ENCODE measurements at regions not wholly inside any gene's neighbourhood (a gene's known extent, or its start where the extent isn't known, plus 50 kb on each side); places are given as distances from the start of the nearest gene placed in this dataset.

GRCh38 chr13:111608556-111608955 lies 288.1 kb downstream of the TEX29 start:
- H3K9me3 ChIP-seq (ENCODE audit: low read length): no peaks in the 10 kb centered on the region
- H3K27ac ChIP-seq (ENCODE audit: low read length): no peak overlapping the region
- no peak overlapping the region for H3K4me3 ChIP-seq (ENCODE audit: low read length)
- H3K4me2 ChIP-seq (ENCODE audit: low read length): no peak overlapping the region
- no peaks in the 10 kb centered on the region for H3K9me2 ChIP-seq (ENCODE audit: insufficient read depth, low read length)
- no peaks in the 10 kb centered on the region for H4K20me1 ChIP-seq (ENCODE audit: insufficient read depth)
- H3K27me3 ChIP-seq (ENCODE audit: insufficient read depth, low read depth, low read length): no peaks in the 10 kb centered on the region
- H3K36me3 ChIP-seq (ENCODE audit: insufficient read depth, low read length): no peaks in the 10 kb centered on the region
- TF ChIP-seq POLR2AphosphoS5 (IDR thresholded peaks at IDR 0.05) (no peak), MXI1 (conservative IDR thresholded peaks at IDR 0.05; ENCODE audit: poor library complexity, severe bottlenecking) (no peak), EZH2 (IDR thresholded peaks at IDR 0.05; ENCODE audit: borderline replicate concordance, insufficient read depth, low read length, poor library complexity, severe bottlenecking) (no peak), SMC3 (conservative IDR thresholded peaks at IDR 0.05; ENCODE audit: poor library complexity) (no peak), RAD21 (conservative IDR thresholded peaks at IDR 0.05) (no peak), TAF1 (IDR thresholded peaks at IDR 0.05; ENCODE audit: low read depth) (no peak), REST (IDR thresholded peaks at IDR 0.05; ENCODE audit: borderline replicate concordance) (no peak), CTCF (IDR thresholded peaks at IDR 0.05; ENCODE audit: poor library complexity, severe bottlenecking) (no peak), EP300 (conservative IDR thresholded peaks at IDR 0.05; ENCODE audit: poor library complexity, severe bottlenecking) (no peak)
- H2AFZ ChIP-seq (ENCODE audit: low read depth, low read length): no peak overlapping the region
- no peaks in the 10 kb centered on the region for H3K79me2 ChIP-seq (replicated peaks; ENCODE audit: insufficient read depth, low read length)
- no peak overlapping the region for H3K9ac ChIP-seq (ENCODE audit: low read length)
- no peaks in the 10 kb centered on the region for H3F3A ChIP-seq (ENCODE audit: insufficient read depth, low read length, poor library complexity, severe bottlenecking)

DNA sequence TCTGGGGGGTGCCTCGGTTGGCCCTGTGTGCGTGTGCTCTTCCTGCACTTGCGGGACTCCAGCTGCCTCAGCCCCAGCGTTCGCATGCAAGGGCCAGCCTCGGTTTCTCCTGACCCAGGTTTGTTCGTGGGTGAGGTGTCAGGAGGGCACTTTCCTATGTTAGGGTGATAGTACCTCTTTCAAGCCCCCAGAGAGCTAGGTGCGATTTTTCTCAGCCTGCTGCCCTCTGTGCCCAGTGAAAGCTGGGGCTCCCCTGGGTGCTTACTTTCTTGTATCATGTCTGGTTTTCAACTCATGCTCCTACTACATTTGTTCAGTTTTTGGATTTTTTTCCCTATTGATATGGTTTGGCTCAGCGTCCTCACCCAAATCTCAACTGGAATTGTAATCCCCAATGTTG lies 289.2 kb downstream of the TEX29 start:
- no peaks in the 10 kb centered on the region for H4K20me1 ChIP-seq (ENCODE audit: insufficient read depth)
- H3K4me2 ChIP-seq (ENCODE audit: low read length): no peak overlapping the region
- TF ChIP-seq CTCF (IDR thresholded peaks at IDR 0.05; ENCODE audit: poor library complexity, severe bottlenecking) (no peak), RAD21 (conservative IDR thresholded peaks at IDR 0.05) (no peak), MXI1 (conservative IDR thresholded peaks at IDR 0.05; ENCODE audit: poor library complexity, severe bottlenecking) (no peak), TAF1 (IDR thresholded peaks at IDR 0.05; ENCODE audit: low read depth) (no peak)
- no peaks in the 10 kb centered on the region for H3F3A ChIP-seq (ENCODE audit: insufficient read depth, low read length, poor library complexity, severe bottlenecking)
- H3K9me2 ChIP-seq (ENCODE audit: insufficient read depth, low read length): no peaks in the 10 kb centered on the region
- no peaks in the 10 kb centered on the region for H3K27me3 ChIP-seq (ENCODE audit: insufficient read depth, low read depth, low read length)
- H3K36me3 ChIP-seq (ENCODE audit: insufficient read depth, low read length): no peaks in the 10 kb centered on the region
- no peak overlapping the region for H3K27ac ChIP-seq (ENCODE audit: low read length)
- H2AFZ ChIP-seq (ENCODE audit: low read depth, low read length): no peak overlapping the region
- no peak overlapping the region for H3K4me3 ChIP-seq (ENCODE audit: low read length)
- no peaks in the 10 kb centered on the region for H3K9me3 ChIP-seq (ENCODE audit: low read length)
- H3K79me2 ChIP-seq (replicated peaks; ENCODE audit: insufficient read depth, low read length): no peaks in the 10 kb centered on the region
- H3K9ac ChIP-seq (ENCODE audit: low read length): no peak overlapping the region
